Right lobe of liver (tissue), 4 donors: ENCODE measurements at regions not wholly inside any gene's neighbourhood (a gene's known extent, or its start where the extent isn't known, plus 50 kb on each side); places are given as distances from the start of the nearest gene placed in this dataset.

ENCODE experiments used
- POLR2A ChIP-seq: fragments of 450-650 bp; IDR thresholded peaks from one replicate; pipeline ENCODE4 v1.6.1; 2017; ENCODE audit warnings: antibody characterized with exemption, mild to moderate bottlenecking
- TF ChIP-seq, protein P1 (sequence below), 4 donors: fragments of 200-600 bp in 3 of 4; fragments of 450-650 bp in 1 of 4; IDR thresholded peaks; one replicate each; pipeline versions ENCODE4 v1.5.1 to v1.8.0; 2016 to 2022; ENCODE audit warnings: antibody characterized with exemption in 4 of 4, mild to moderate bottlenecking in 2 of 4
- donor health status: DM: no; HTN: no; CAD: no.
- donor health status: DM: no; HTN: no; CAD: no.
- donor health status: DM: no; HTN: yes; CAD: no.

DNA sequence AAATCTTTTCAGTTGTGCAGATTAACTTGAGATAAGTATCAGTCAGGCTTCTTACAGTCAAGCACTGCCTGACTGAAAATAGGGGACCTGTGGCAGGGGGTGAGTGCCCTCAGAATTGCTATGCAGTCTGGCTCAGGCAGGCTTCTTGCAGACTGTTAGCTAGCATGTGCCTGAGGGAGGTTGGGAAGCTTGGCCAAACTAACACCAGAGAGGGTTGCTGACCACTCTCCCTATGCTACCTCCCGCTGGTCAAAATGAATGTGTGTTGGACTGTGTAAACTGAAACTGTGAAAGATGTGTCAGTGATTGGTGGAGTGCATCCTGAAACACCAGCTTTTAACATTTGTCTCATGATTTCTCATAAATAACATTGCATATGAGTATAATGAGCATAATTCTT lies 622.3 kb upstream of the IMPG1 start:
- TF ChIP-seq, protein P1, sequence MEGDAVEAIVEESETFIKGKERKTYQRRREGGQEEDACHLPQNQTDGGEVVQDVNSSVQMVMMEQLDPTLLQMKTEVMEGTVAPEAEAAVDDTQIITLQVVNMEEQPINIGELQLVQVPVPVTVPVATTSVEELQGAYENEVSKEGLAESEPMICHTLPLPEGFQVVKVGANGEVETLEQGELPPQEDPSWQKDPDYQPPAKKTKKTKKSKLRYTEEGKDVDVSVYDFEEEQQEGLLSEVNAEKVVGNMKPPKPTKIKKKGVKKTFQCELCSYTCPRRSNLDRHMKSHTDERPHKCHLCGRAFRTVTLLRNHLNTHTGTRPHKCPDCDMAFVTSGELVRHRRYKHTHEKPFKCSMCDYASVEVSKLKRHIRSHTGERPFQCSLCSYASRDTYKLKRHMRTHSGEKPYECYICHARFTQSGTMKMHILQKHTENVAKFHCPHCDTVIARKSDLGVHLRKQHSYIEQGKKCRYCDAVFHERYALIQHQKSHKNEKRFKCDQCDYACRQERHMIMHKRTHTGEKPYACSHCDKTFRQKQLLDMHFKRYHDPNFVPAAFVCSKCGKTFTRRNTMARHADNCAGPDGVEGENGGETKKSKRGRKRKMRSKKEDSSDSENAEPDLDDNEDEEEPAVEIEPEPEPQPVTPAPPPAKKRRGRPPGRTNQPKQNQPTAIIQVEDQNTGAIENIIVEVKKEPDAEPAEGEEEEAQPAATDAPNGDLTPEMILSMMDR (IDR thresholded peaks at IDR 0.05) = no peak
- no peak for TF ChIP-seq POLR2A
